WTC11 (cell line): ENCODE measurements at regions not wholly inside any gene's neighbourhood (a gene's known extent, or its start where the extent isn't known, plus 50 kb on each side); places are given as distances from the start of the nearest gene placed in this dataset.

ENCODE experiments used
- ATAC-seq: fragments of 200-7000 bp; cut with Tn5 transposase; 2 replicates; pipeline ENCODE4 v1.10.0; 2021; ENCODE audit warnings: mild to moderate bottlenecking, moderate library complexity
- CTCF ChIA-PET: fragments of 300-600 bp; sonication (Branson Sonifier 250); formaldehyde crosslinking; loops from one replicate; lab custom pipeline; 2021; ENCODE audit warnings: antibody characterized with exemption; lab: Charles Lee
- POLR2A ChIA-PET: fragments of 350-600 bp; sonication (Branson Sonifier 250); formaldehyde crosslinking; loops from one replicate; lab custom pipeline; 2021; ENCODE audit warnings: antibody characterized with exemption; lab: Charles Lee
- DNase-seq: peaks from one replicate; pipeline ENCODE4 v3.0.0; 2021; ENCODE audit warnings: low spot score
- H3K27ac Mint-ChIP-seq: 2 replicates; pipeline ENCODE4 v1.8.0; 2021; ENCODE audit warnings: mixed read lengths
- H3K27me3 Mint-ChIP-seq: 2 replicates; pipeline ENCODE4 v1.8.0; 2021; ENCODE audit warnings: low read depth, mild to moderate bottlenecking, moderate library complexity, mixed read lengths
- H3K36me3 Mint-ChIP-seq: 2 replicates; pipeline ENCODE4 v1.8.0; 2021; ENCODE audit warnings: mixed read lengths
- H3K4me1 Mint-ChIP-seq: 2 replicates; pipeline ENCODE4 v1.8.0; 2022; ENCODE audit warnings: mixed read lengths
- H3K4me3 Mint-ChIP-seq: 2 replicates; pipeline ENCODE4 v1.8.0; 2021; ENCODE audit warnings: mild to moderate bottlenecking, moderate library complexity, mixed read lengths
- H3K9me3 Mint-ChIP-seq: 2 replicates; pipeline ENCODE4 v1.8.0; 2021; ENCODE audit warnings: mixed read lengths
- ATF2 ChIP-seq: sonication (generic); formaldehyde crosslinking; IDR thresholded peaks from 2 replicates; pipeline ENCODE4 v1.8.1; 2022; ENCODE audit warnings: low read depth, missing genetic modification reagents, borderline replicate concordance
- ATF6 ChIP-seq: sonication (generic); formaldehyde crosslinking; IDR thresholded peaks from 2 replicates; pipeline ENCODE4 v1.8.1; 2023; ENCODE audit warnings: mild to moderate bottlenecking, missing genetic modification reagents
- CBFB ChIP-seq: sonication (generic); formaldehyde crosslinking; IDR thresholded peaks from 2 replicates; pipeline ENCODE4 v1.8.1; 2022; ENCODE audit warnings: mild to moderate bottlenecking, low read depth, missing genetic modification reagents
- CREB1 ChIP-seq: sonication (generic); formaldehyde crosslinking; IDR thresholded peaks from 2 replicates; pipeline ENCODE4 v1.8.0; 2023; ENCODE audit warnings: mild to moderate bottlenecking, missing genetic modification reagents
- E2F5 ChIP-seq: sonication (generic); formaldehyde crosslinking; IDR thresholded peaks from 2 replicates; pipeline ENCODE4 v1.8.1; 2022; ENCODE audit warnings: mild to moderate bottlenecking, moderate library complexity, missing genetic modification reagents
- ESRRA ChIP-seq: sonication (generic); formaldehyde crosslinking; IDR thresholded peaks from 2 replicates; pipeline ENCODE4 v1.8.1; 2022; ENCODE audit warnings: mild to moderate bottlenecking, missing genetic modification reagents, borderline replicate concordance
- GABPB1 ChIP-seq: sonication (generic); formaldehyde crosslinking; IDR thresholded peaks from 2 replicates; pipeline ENCODE4 v1.8.1; 2023; ENCODE audit warnings: mild to moderate bottlenecking, missing genetic modification reagents
- GRHL2 ChIP-seq: fragments of 250-450 bp; sonication (Bioruptor Pico); IDR thresholded peaks from 2 replicates; pipeline ENCODE4 v1.8.0; 2022; ENCODE audit warnings: mild to moderate bottlenecking, moderate library complexity; ENCODE audit not compliant: insufficient replicate concordance, severe bottlenecking
- IRF2 ChIP-seq: sonication (generic); formaldehyde crosslinking; IDR thresholded peaks from 2 replicates; pipeline ENCODE4 v1.8.0; 2022; ENCODE audit warnings: low read depth, missing genetic modification reagents, borderline replicate concordance
- JUN ChIP-seq: sonication (generic); formaldehyde crosslinking; IDR thresholded peaks from 2 replicates; pipeline ENCODE4 v1.8.0; 2023; ENCODE audit warnings: mild to moderate bottlenecking, missing genetic modification reagents
- KAT7 ChIP-seq: sonication (generic); formaldehyde crosslinking; IDR thresholded peaks from 2 replicates; pipeline ENCODE4 v1.8.1; 2023; ENCODE audit warnings: missing genetic modification reagents, mild to moderate bottlenecking, borderline replicate concordance
- MAX ChIP-seq: sonication (generic); formaldehyde crosslinking; IDR thresholded peaks from 2 replicates; pipeline ENCODE4 v1.8.0; 2022; ENCODE audit warnings: mild to moderate bottlenecking, missing genetic modification reagents
- OVOL2 ChIP-seq: fragments of 250-450 bp; sonication (Bioruptor Pico); IDR thresholded peaks from 2 replicates; pipeline ENCODE4 v1.9.0; 2021; ENCODE audit warnings: mild to moderate bottlenecking, borderline replicate concordance
- RELA ChIP-seq: sonication (generic); formaldehyde crosslinking; IDR thresholded peaks from 2 replicates; pipeline ENCODE4 v1.8.1; 2022; ENCODE audit warnings: missing genetic modification reagents, mild to moderate bottlenecking, borderline replicate concordance
- SMAD3 ChIP-seq: sonication (generic); formaldehyde crosslinking; IDR thresholded peaks from 2 replicates; pipeline ENCODE4 v1.8.0; 2022; ENCODE audit warnings: missing genetic modification reagents, mild to moderate bottlenecking, borderline replicate concordance
- ZBTB21 ChIP-seq: sonication (generic); formaldehyde crosslinking; IDR thresholded peaks from 2 replicates; pipeline ENCODE4 v1.8.1; 2023; ENCODE audit warnings: mild to moderate bottlenecking, missing genetic modification reagents, borderline replicate concordance
- ZNF138 ChIP-seq: sonication (generic); formaldehyde crosslinking; conservative IDR thresholded peaks from 2 replicates; pipeline ENCODE4 v1.8.1; 2022; ENCODE audit warnings: mild to moderate bottlenecking, moderate library complexity, missing genetic modification reagents
- ZNF219 ChIP-seq: sonication (generic); formaldehyde crosslinking; IDR thresholded peaks from 2 replicates; pipeline ENCODE4 v1.8.0; 2023; ENCODE audit warnings: missing genetic modification reagents, mild to moderate bottlenecking, borderline replicate concordance
- ZNF263 ChIP-seq: sonication (generic); formaldehyde crosslinking; IDR thresholded peaks from 2 replicates; pipeline ENCODE4 v1.8.1; 2022; ENCODE audit warnings: low read depth, mild to moderate bottlenecking, moderate library complexity, missing genetic modification reagents
- ZNF281 ChIP-seq: sonication (generic); formaldehyde crosslinking; IDR thresholded peaks from 2 replicates; pipeline ENCODE4 v1.8.0; 2023; ENCODE audit warnings: mild to moderate bottlenecking, missing genetic modification reagents
- ZNF425 ChIP-seq: fragments of 250-450 bp; sonication (Bioruptor Pico); conservative IDR thresholded peaks from 2 replicates; pipeline ENCODE4 v1.9.0; 2021; ENCODE audit warnings: mild to moderate bottlenecking
- ZNF512 ChIP-seq: sonication (generic); formaldehyde crosslinking; IDR thresholded peaks from 2 replicates; pipeline ENCODE4 v1.8.1; 2022; ENCODE audit warnings: missing genetic modification reagents, borderline replicate concordance

GRCh38 chr5:136703706-136704105 is 338.4 kb upstream of the TRPC7 start:
- Mint-ChIP-seq H3K4me3 (no peak overlapping the region), H3K9me3 (no peaks in the 10 kb centered on the region), H3K4me1 (peaks cover 11% of the 10 kb centered on the region), H3K27me3 (no peaks in the 10 kb centered on the region), H3K36me3 (no peaks in the 10 kb centered on the region), H3K27ac (no peak overlapping the region)
- DNase-seq = no peak
- POLR2A ChIA-PET = no interaction called here
- CTCF ChIA-PET = no interaction called here
- TF ChIP-seq ZNF138 (CRISPR knock-in tag) (no peak), CBFB (CRISPR knock-in tag) (no peak), ZNF281 (CRISPR knock-in tag) (no peak), IRF2 (no peak), E2F5 (CRISPR knock-in tag) (no peak), RELA (CRISPR knock-in tag) (no peak), ATF2 (no peak)
- ATAC-seq = no peak

GRCh38 chr5:136703036-136703435 is 337.7 kb upstream of the TRPC7 start:
- POLR2A ChIA-PET = no interaction called here
- H3K27ac Mint-ChIP-seq = no peak overlapping the region
- CTCF ChIA-PET = no interaction called here
- no peak for TF ChIP-seq GRHL2 (CRISPR knock-in tag)
- no peak for TF ChIP-seq GABPB1
- TF ChIP-seq ESRRA (CRISPR knock-in tag) = no peak
- TF ChIP-seq MAX (CRISPR knock-in tag) = no peak
- no peak for TF ChIP-seq SMAD3 (CRISPR knock-in tag)
- TF ChIP-seq OVOL2 (CRISPR knock-in tag) = no peak
- no peak for TF ChIP-seq ZNF219
- no peak for TF ChIP-seq ZNF512 (CRISPR knock-in tag)
- no peak for TF ChIP-seq ZNF281 (CRISPR knock-in tag)
- no peak for TF ChIP-seq ZBTB21 (CRISPR knock-in tag)
- TF ChIP-seq ZNF425 (CRISPR knock-in tag) = no peak
- TF ChIP-seq KAT7 (CRISPR knock-in tag) = no peak
- no peak for TF ChIP-seq JUN
- no peak for TF ChIP-seq ATF6
- TF ChIP-seq CREB1 (CRISPR knock-in tag) = no peak
- TF ChIP-seq ZNF263 (CRISPR knock-in tag) = no peak
- TF ChIP-seq, all 79 proteins: peak for 0
- Mint-ChIP-seq H3K36me3 (no peaks in the 10 kb centered on the region), H3K9me3 (no peaks in the 10 kb centered on the region), H3K4me1 (peaks cover 11% of the 10 kb centered on the region), H3K27me3 (no peaks in the 10 kb centered on the region), H3K4me3 (no peak overlapping the region)
- ATAC-seq (no peak), DNase-seq (no peak)
